Stimulated activated naive CD8-positive, alpha-beta T cell treated with anti-CD3 and anti-CD28 coated beads, Interleukin-15, amount 100 ng/mL, for 72 hours (primary cell): ENCODE measurements at regions not wholly inside any gene's neighbourhood (a gene's known extent, or its start where the extent isn't known, plus 50 kb on each side); places are given as distances from the start of the nearest gene placed in this dataset.

Experiments
- ATAC-seq: fragments of 150-1000 bp; cut with Tn5 transposase; 2 replicates; pipeline ENCODE4 v1.10.0; 2021; ENCODE audit warnings: mild to moderate bottlenecking, moderate library complexity
- DNase-seq, 2 donors: peaks; one replicate each; pipeline ENCODE4 v3.0.0; 2021 to 2022
- H3K27ac Mint-ChIP-seq, 2 donors: one replicate each; pipeline ENCODE4 v1.8.0; 2022; ENCODE audit warnings: mild to moderate bottlenecking in 2 of 2, mixed read lengths in 2 of 2, moderate library complexity in 2 of 2
- H3K27me3 Mint-ChIP-seq: one replicate; pipeline ENCODE4 v1.8.0; 2022; ENCODE audit warnings: mixed read lengths
- H3K4me1 Mint-ChIP-seq: one replicate; pipeline ENCODE4 v1.8.0; 2022; ENCODE audit warnings: mild to moderate bottlenecking, mixed read lengths
- H3K4me3 Mint-ChIP-seq, 2 donors: one replicate each; pipeline ENCODE4 v1.8.0; 2022; ENCODE audit warnings: mild to moderate bottlenecking in 2 of 2, mixed read lengths in 2 of 2, moderate library complexity in 1 of 2
- H3K9me3 Mint-ChIP-seq, 2 donors: one replicate each; pipeline ENCODE4 v1.8.0; 2022; ENCODE audit warnings: mixed read lengths in 2 of 2

GRCh38 chr17:13442361-13442760 lies 159.4 kb downstream of the HS3ST3A1 start:
- no peak overlapping the region for H3K27ac Mint-ChIP-seq
- ATAC-seq = no peak
- no peaks in the 10 kb centered on the region for H3K27me3 Mint-ChIP-seq
- no peak overlapping the region for H3K4me3 Mint-ChIP-seq
- H3K4me1 Mint-ChIP-seq = no peaks in the 10 kb centered on the region
- no peak for DNase-seq
- H3K9me3 Mint-ChIP-seq = peaks cover 0 to 5% of the 10 kb centered on the region in 2 donors

GRCh38 chr17:13441873-13442272 lies 159.9 kb downstream of the HS3ST3A1 start:
- Mint-ChIP-seq H3K4me3 (no peak overlapping the region), H3K9me3 (peaks cover 0 to 5% of the 10 kb centered on the region in 2 donors), H3K4me1 (no peaks in the 10 kb centered on the region), H3K27ac (no peak overlapping the region), H3K27me3 (no peaks in the 10 kb centered on the region)
- DNase-seq (no peak), ATAC-seq (no peak)

GRCh38 chr17:13437966-13438779 lies 163.6 kb downstream of the HS3ST3A1 start:
- H3K9me3 Mint-ChIP-seq = peaks cover 0 to 5% of the 10 kb centered on the region in 2 donors

GRCh38 chr17:13435230-13435629 lies 166.5 kb downstream of the HS3ST3A1 start:
- H3K4me1 Mint-ChIP-seq = no peaks in the 10 kb centered on the region
- DNase-seq (no peak), ATAC-seq (no peak)
- no peaks in the 10 kb centered on the region for H3K9me3 Mint-ChIP-seq
- no peak overlapping the region for H3K27ac Mint-ChIP-seq
- H3K27me3 Mint-ChIP-seq = peaks cover 8% of the 10 kb centered on the region
- no peak overlapping the region for H3K4me3 Mint-ChIP-seq

More at GRCh38 chr17:13437966-13438779, 163.6 kb downstream of the HS3ST3A1 start:
- no peaks in the 10 kb centered on the region for H3K4me1 Mint-ChIP-seq
- peak overlapping the region in 1 of 2 donors; percentile 67 for H3K27ac Mint-ChIP-seq
- DNase-seq = no peak
- H3K27me3 Mint-ChIP-seq = peaks cover 8% of the 10 kb centered on the region
- no peak overlapping the region for H3K4me3 Mint-ChIP-seq
- no peak for ATAC-seq

- no peak for DNase-seq
These were observed 172.5 kb downstream of the HS3ST3A1 start for GRCh38 chr17:13429201-13429600.

GRCh38 chr17:13428611-13429042 lies 173.1 kb downstream of the HS3ST3A1 start:
- Mint-ChIP-seq H3K4me3 (no peak overlapping the region), H3K9me3 (no peaks in the 10 kb centered on the region), H3K27me3 (no peaks in the 10 kb centered on the region), H3K27ac (no peak overlapping the region), H3K4me1 (no peaks in the 10 kb centered on the region)
- ATAC-seq (no peak), DNase-seq (no peak)

More at GRCh38 chr17:13429201-13429600, 172.5 kb downstream of the HS3ST3A1 start:
- ATAC-seq = no peak
- Mint-ChIP-seq H3K27ac (no peak overlapping the region), H3K9me3 (no peaks in the 10 kb centered on the region), H3K4me3 (no peak overlapping the region), H3K27me3 (no peaks in the 10 kb centered on the region), H3K4me1 (no peaks in the 10 kb centered on the region)

- no peaks in the 10 kb centered on the region for H3K4me1 Mint-ChIP-seq
- DNase-seq = no peak
- H3K27ac Mint-ChIP-seq = no peak overlapping the region
- ATAC-seq = no peak
- peaks cover 7% of the 10 kb centered on the region for H3K27me3 Mint-ChIP-seq
- H3K9me3 Mint-ChIP-seq = no peaks in the 10 kb centered on the region
- H3K4me3 Mint-ChIP-seq = no peak overlapping the region
These were observed 174.7 kb downstream of the HS3ST3A1 start for GRCh38 chr17:13426991-13427390.

GRCh38 chr17:13425390-13425789 lies 176.3 kb downstream of the HS3ST3A1 start:
- DNase-seq = no peak
- H3K27ac Mint-ChIP-seq = no peak overlapping the region
- no peaks in the 10 kb centered on the region for H3K9me3 Mint-ChIP-seq
- ATAC-seq = no peak
- no peaks in the 10 kb centered on the region for H3K4me1 Mint-ChIP-seq
- peaks cover 23% of the 10 kb centered on the region for H3K27me3 Mint-ChIP-seq
- no peak overlapping the region for H3K4me3 Mint-ChIP-seq

GRCh38 chr17:13421581-13422130 lies 180.1 kb downstream of the HS3ST3A1 start:
- Mint-ChIP-seq H3K27me3 (peaks cover 38% of the 10 kb centered on the region), H3K4me3 (no peak overlapping the region), H3K9me3 (no peaks in the 10 kb centered on the region), H3K27ac (no peak overlapping the region), H3K4me1 (no peaks in the 10 kb centered on the region)
- DNase-seq (no peak), ATAC-seq (no peak)

GRCh38 chr17:13420878-13421277 lies 180.9 kb downstream of the HS3ST3A1 start:
- no peak for ATAC-seq
- no peak overlapping the region for H3K4me3 Mint-ChIP-seq

GRCh38 chr17:13420418-13420826 lies 181.3 kb downstream of the HS3ST3A1 start:
- Mint-ChIP-seq H3K4me3 (no peak overlapping the region), H3K27me3 (peaks cover 46% of the 10 kb centered on the region), H3K4me1 (no peaks in the 10 kb centered on the region), H3K27ac (no peak overlapping the region), H3K9me3 (no peaks in the 10 kb centered on the region)
- no peak for ATAC-seq
- no peak for DNase-seq

More at GRCh38 chr17:13420878-13421277, 180.9 kb downstream of the HS3ST3A1 start:
- Mint-ChIP-seq H3K9me3 (no peaks in the 10 kb centered on the region), H3K27ac (no peak overlapping the region), H3K4me1 (no peaks in the 10 kb centered on the region), H3K27me3 (peaks cover 42% of the 10 kb centered on the region)
- no peak for DNase-seq

GRCh38 chr17:13419676-13420075 lies 182.1 kb downstream of the HS3ST3A1 start:
- H3K9me3 Mint-ChIP-seq = no peaks in the 10 kb centered on the region
- peaks cover 54% of the 10 kb centered on the region for H3K27me3 Mint-ChIP-seq
- ATAC-seq (no peak), DNase-seq (no peak)
- H3K4me1 Mint-ChIP-seq = no peaks in the 10 kb centered on the region
- no peak overlapping the region for H3K4me3 Mint-ChIP-seq
- H3K27ac Mint-ChIP-seq = no peak overlapping the region

GRCh38 chr17:13418891-13419290 lies 182.8 kb downstream of the HS3ST3A1 start:
- Mint-ChIP-seq H3K4me1 (no peaks in the 10 kb centered on the region), H3K4me3 (no peak overlapping the region)

GRCh38 chr17:13417381-13417950 lies 184.3 kb downstream of the HS3ST3A1 start:
- Mint-ChIP-seq H3K4me1 (no peaks in the 10 kb centered on the region), H3K4me3 (no peak overlapping the region), H3K27ac (no peak overlapping the region), H3K27me3 (peaks cover 53% of the 10 kb centered on the region), H3K9me3 (no peaks in the 10 kb centered on the region)
- ATAC-seq (no peak), DNase-seq (no peak)

More at GRCh38 chr17:13418891-13419290, 182.8 kb downstream of the HS3ST3A1 start:
- Mint-ChIP-seq H3K9me3 (no peaks in the 10 kb centered on the region), H3K27ac (no peak overlapping the region), H3K27me3 (peaks cover 56% of the 10 kb centered on the region)
- ATAC-seq (no peak), DNase-seq (no peak)

- DNase-seq = no peak
- no peak overlapping the region for H3K27ac Mint-ChIP-seq
- no peaks in the 10 kb centered on the region for H3K4me1 Mint-ChIP-seq
- ATAC-seq = no peak
- H3K9me3 Mint-ChIP-seq = no peaks in the 10 kb centered on the region
- no peak overlapping the region for H3K4me3 Mint-ChIP-seq
- H3K27me3 Mint-ChIP-seq = peaks cover 47% of the 10 kb centered on the region
These were observed 184.9 kb downstream of the HS3ST3A1 start for GRCh38 chr17:13416748-13417363.
